ENCODE measurements at regions not wholly inside any gene's neighbourhood (a gene's known extent, or its start where the extent isn't known, plus 50 kb on each side); places are given as distances from the start of the nearest gene placed in this dataset.

- no peak for TF ChIP-seq POLR2A (IDR thresholded peaks at IDR 0.05)
- TF ChIP-seq CTCF (IDR thresholded peaks at IDR 0.05): no peak
Observed at GRCh38 chr9:567128-567746, 274.3 kb upstream of the DMRT1 start.
